ENCODE measurements at regions not wholly inside any gene's neighbourhood (a gene's known extent, or its start where the extent isn't known, plus 50 kb on each side); places are given as distances from the start of the nearest gene placed in this dataset.

DNA sequence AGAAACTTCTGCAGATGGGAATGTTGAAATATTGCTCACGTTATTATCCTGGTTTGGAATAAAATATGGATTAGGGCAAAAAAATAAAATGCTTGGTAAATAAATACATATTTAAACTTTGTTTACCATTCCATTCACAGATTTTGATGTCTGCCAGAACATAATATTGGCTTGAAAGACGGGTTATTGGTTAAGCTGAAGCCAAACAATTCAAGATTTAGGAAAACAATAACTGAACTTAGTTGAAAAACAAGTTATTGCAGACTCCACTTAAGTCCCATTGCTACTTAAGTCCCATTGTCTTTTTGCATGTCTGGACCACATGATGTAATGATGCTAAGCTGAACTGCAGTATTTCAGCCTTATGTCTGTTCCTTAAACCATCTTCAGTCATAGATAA is 722.5 kb downstream of the FAT4 start:
- Histone ChIP-seq H3K9me3 (ENCODE audit: low read length) (no peaks in the 10 kb centered on the region), H3K4me2 (ENCODE audit: low read depth, low read length) (no peak overlapping the region), H3K4me1 (ENCODE audit: insufficient read depth, low read length) (no peaks in the 10 kb centered on the region), H3K27me3 (ENCODE audit: control insufficient read depth in 1 of 2, insufficient read depth in 2 of 2, low read length in 2 of 2) (no peaks in the 10 kb centered on the region), H3K4me3 (replicated peaks in 1 of 3; ENCODE audit: insufficient read depth in 1 of 3, low read depth in 2 of 3, low read length in 3 of 3) (no peak overlapping the region), H3K9ac (ENCODE audit: insufficient read depth, low read depth, low read length) (no peak overlapping the region), H4K20me1 (ENCODE audit: insufficient read depth, low read length) (no peaks in the 10 kb centered on the region), H2AFZ (ENCODE audit: low read length) (no peak overlapping the region), H3K27ac (ENCODE audit: extremely low read length, insufficient read depth, low read length) (no peak overlapping the region), H3K79me2 (ENCODE audit: insufficient read depth, low read length) (no peaks in the 10 kb centered on the region), H3K36me3 (replicated peaks in 1 of 2; ENCODE audit: control insufficient read depth in 1 of 2, insufficient read depth in 2 of 2, low read length in 2 of 2) (no peaks in the 10 kb centered on the region)
- ATAC-seq (no peak), FAIRE-seq (no peak), DNase-seq (ENCODE audit: low spot score) (no peak)
- in situ Hi-C loops (cut with HindIII; ENCODE audit: extremely low pct_ligation_motif_present, low pct_unique_long_range_greater_than_20kb) (no loop called here), intact Hi-C loops (cut with micrococcal nuclease; ENCODE audit: unreplicated experiment) (no loop called here)
- POLR2A ChIA-PET = no interaction called here
- TF ChIP-seq, protein P1, sequence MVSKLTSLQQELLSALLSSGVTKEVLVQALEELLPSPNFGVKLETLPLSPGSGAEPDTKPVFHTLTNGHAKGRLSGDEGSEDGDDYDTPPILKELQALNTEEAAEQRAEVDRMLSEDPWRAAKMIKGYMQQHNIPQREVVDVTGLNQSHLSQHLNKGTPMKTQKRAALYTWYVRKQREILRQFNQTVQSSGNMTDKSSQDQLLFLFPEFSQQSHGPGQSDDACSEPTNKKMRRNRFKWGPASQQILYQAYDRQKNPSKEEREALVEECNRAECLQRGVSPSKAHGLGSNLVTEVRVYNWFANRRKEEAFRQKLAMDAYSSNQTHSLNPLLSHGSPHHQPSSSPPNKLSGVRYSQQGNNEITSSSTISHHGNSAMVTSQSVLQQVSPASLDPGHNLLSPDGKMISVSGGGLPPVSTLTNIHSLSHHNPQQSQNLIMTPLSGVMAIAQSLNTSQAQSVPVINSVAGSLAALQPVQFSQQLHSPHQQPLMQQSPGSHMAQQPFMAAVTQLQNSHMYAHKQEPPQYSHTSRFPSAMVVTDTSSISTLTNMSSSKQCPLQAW (CRISPR knock-in tag; IDR thresholded peaks at IDR 0.05) = no peak
- TF ChIP-seq ZSCAN9 (CRISPR knock-in tag; IDR thresholded peaks at IDR 0.05; ENCODE audit: borderline replicate concordance) (no peak), ZNF205 (CRISPR knock-in tag; IDR thresholded peaks at IDR 0.05) (no peak), KDM6A (CRISPR knock-in tag; IDR thresholded peaks at IDR 0.05; ENCODE audit: low read depth) (no peak), ZNF614 (CRISPR knock-in tag; IDR thresholded peaks at IDR 0.05; ENCODE audit: borderline replicate concordance) (no peak), POLR2AphosphoS2 (IDR thresholded peaks at IDR 0.05; ENCODE audit: low read depth, low read length) (no peak), NAIF1 (CRISPR knock-in tag; IDR thresholded peaks at IDR 0.05; ENCODE audit: borderline replicate concordance) (no peak), ZNF891 (CRISPR knock-in tag; IDR thresholded peaks at IDR 0.05) (no peak), CAMTA2 (CRISPR knock-in tag; IDR thresholded peaks at IDR 0.05; ENCODE audit: borderline replicate concordance) (no peak), ZKSCAN1 (IDR thresholded peaks at IDR 0.05; ENCODE audit: low read length) (no peak), IRX3 (CRISPR knock-in tag; IDR thresholded peaks at IDR 0.05; ENCODE audit: borderline replicate concordance, low read depth) (no peak), KAT8 (CRISPR knock-in tag; IDR thresholded peaks at IDR 0.05) (no peak), ZFP62 (CRISPR knock-in tag; IDR thresholded peaks at IDR 0.05) (no peak), BHLHE40 (IDR thresholded peaks at IDR 0.05; ENCODE audit: low read length) (no peak)
- TF ChIP-seq, protein P2, sequence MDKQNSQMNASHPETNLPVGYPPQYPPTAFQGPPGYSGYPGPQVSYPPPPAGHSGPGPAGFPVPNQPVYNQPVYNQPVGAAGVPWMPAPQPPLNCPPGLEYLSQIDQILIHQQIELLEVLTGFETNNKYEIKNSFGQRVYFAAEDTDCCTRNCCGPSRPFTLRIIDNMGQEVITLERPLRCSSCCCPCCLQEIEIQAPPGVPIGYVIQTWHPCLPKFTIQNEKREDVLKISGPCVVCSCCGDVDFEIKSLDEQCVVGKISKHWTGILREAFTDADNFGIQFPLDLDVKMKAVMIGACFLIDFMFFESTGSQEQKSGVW (CRISPR knock-in tag; IDR thresholded peaks at IDR 0.05; ENCODE audit: borderline replicate concordance) = no peak
- TF ChIP-seq, protein P3, sequence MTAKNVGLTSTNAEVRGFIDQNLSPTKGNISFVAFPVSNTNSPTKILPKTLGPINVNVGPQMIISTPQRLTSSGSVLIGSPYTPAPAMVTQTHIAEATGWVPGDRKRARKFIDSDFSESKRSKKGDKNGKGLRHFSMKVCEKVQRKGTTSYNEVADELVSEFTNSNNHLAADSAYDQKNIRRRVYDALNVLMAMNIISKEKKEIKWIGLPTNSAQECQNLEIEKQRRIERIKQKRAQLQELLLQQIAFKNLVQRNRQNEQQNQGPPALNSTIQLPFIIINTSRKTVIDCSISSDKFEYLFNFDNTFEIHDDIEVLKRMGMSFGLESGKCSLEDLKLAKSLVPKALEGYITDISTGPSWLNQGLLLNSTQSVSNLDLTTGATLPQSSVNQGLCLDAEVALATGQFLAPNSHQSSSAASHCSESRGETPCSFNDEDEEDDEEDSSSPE (CRISPR knock-in tag; IDR thresholded peaks at IDR 0.05) = no peak
- CTCF ChIA-PET (ENCODE audit: low intra/inter-chr PET ratio, low total read pairs) = no interaction called here
- no TSS peak for BruUV-seq (replicated peaks)
- WGBS (ENCODE audit: low lambda C conversion rate) = 0% methylated on average over 2 of the region's 2 CpGs
